Mesendoderm (in vitro differentiated cells): ENCODE measurements at regions not wholly inside any gene's neighbourhood (a gene's known extent, or its start where the extent isn't known, plus 50 kb on each side); places are given as distances from the start of the nearest gene placed in this dataset.
"Not testable (repeated sequence)": the region's sequence is repeated elsewhere in the genome, so short reads cannot be mapped to it uniquely, and the experiment has no call there.

Experiments used
- DNase-seq: peaks from one replicate; pipeline ENCODE4 v3.0.0; 2013
- H2AK5ac ChIP-seq: 2 replicates; pipeline ENCODE4 v1.6.1; 2013; ENCODE audit warnings: low read length, inconsistent platforms
- H2BK120ac ChIP-seq: 2 replicates; pipeline ENCODE4 v1.6.1; 2013; ENCODE audit warnings: low read depth, mild to moderate bottlenecking, low read length, moderate library complexity, mixed read lengths
- H2BK15ac ChIP-seq: replicated peaks from 2 replicates; pipeline ENCODE4 v1.6.1; 2013; ENCODE audit warnings: low read depth, mild to moderate bottlenecking, moderate library complexity
- H2BK5ac ChIP-seq: 2 replicates; pipeline ENCODE4 v1.6.1; 2013; ENCODE audit warnings: low read length, inconsistent platforms
- H3K18ac ChIP-seq: 2 replicates; pipeline ENCODE4 v1.6.1; 2013; ENCODE audit warnings: mild to moderate bottlenecking, low read length, mixed read lengths
- H3K23ac ChIP-seq: one replicate; pipeline ENCODE4 v1.6.1; 2013; ENCODE audit warnings: low read length
- H3K27ac ChIP-seq: 2 replicates; pipeline ENCODE4 v1.5.1; 2013; ENCODE audit warnings: low read depth, mild to moderate bottlenecking, inconsistent platforms, low read length, moderate library complexity
- H3K27me3 ChIP-seq: 2 replicates; pipeline ENCODE4 v1.6.1; 2013; ENCODE audit warnings: low read length, control low read depth, mild to moderate bottlenecking, inconsistent platforms; ENCODE audit not compliant: insufficient read depth, poor library complexity
- H3K36me3 ChIP-seq: 2 replicates; pipeline ENCODE4 v1.6.1; 2013; ENCODE audit warnings: low read length, inconsistent platforms; ENCODE audit not compliant: control insufficient read depth, insufficient read depth
- H3K4ac ChIP-seq: one replicate; pipeline ENCODE4 v1.6.1; 2013; ENCODE audit warnings: low read depth, mild to moderate bottlenecking, low read length, moderate library complexity
- H3K4me1 ChIP-seq: 2 replicates; pipeline ENCODE4 v1.6.1; 2013; ENCODE audit warnings: low read depth, low read length, inconsistent platforms; ENCODE audit not compliant: control insufficient read depth
- H3K4me2 ChIP-seq: 2 replicates; pipeline ENCODE4 v1.6.1; 2013; ENCODE audit warnings: low read length
- H3K4me3 ChIP-seq: 2 replicates; pipeline ENCODE4 v1.5.1; 2013; ENCODE audit warnings: mild to moderate bottlenecking, low read length
- H3K56ac ChIP-seq: one replicate; pipeline ENCODE4 v1.6.1; 2013; ENCODE audit warnings: low read length
- H3K79me1 ChIP-seq: 2 replicates; pipeline ENCODE4 v1.6.1; 2013; ENCODE audit warnings: low read length, inconsistent platforms
- H3K79me2 ChIP-seq: 2 replicates; pipeline ENCODE4 v1.6.1; 2013; ENCODE audit warnings: mild to moderate bottlenecking, low read length; ENCODE audit not compliant: control insufficient read depth, insufficient read depth
- H3K9ac ChIP-seq: 2 replicates; pipeline ENCODE4 v1.6.1; 2013; ENCODE audit warnings: low read length, inconsistent platforms
- H4K5ac ChIP-seq: one replicate; pipeline ENCODE4 v1.6.1; 2013; ENCODE audit warnings: low read length
- H4K8ac ChIP-seq: one replicate; pipeline ENCODE4 v1.6.1; 2013; ENCODE audit warnings: low read depth, mild to moderate bottlenecking, control low read depth, low read length, moderate library complexity
- WGBS: extraction: QIAGEN DNeasy Blood & Tissue Kit; methylation state at CpG from one replicate; pipeline ENCODE4 v1.1.7; 2013; ENCODE audit warnings: low lambda C conversion rate, missing lambda C conversion rate; ENCODE audit not compliant: insufficient coverage; ENCODE audit errors: extremely low coverage; 5-methylcytosine and 5-hydroxymethylcytosine counted together

DNA sequence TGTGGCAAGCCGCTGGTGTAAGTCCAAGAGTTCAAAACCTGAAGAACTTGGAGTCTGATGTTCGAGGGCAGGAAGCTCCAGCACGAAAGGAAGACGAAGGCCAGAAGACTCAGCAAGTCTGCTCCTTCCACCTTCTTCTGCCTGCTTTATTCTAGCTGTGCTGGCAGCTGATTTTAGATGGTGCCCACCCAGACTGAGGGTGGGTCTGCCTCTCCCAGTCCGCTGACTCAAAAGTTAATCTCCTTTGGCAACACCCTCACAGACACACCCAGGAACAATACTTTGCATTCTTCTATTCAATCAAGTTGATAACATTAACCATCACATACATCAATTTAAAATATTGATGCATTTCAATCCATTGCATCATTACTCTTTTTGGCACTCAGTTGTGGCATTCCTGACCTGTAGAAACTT is 373.1 kb downstream of the CDH10 start:
- H2BK5ac ChIP-seq, H3K27me3 ChIP-seq, H4K8ac ChIP-seq, H3K4me2 ChIP-seq, H4K5ac ChIP-seq, H3K56ac ChIP-seq, H3K36me3 ChIP-seq, H3K9ac ChIP-seq, H3K4me1 ChIP-seq, H2AK5ac ChIP-seq, H3K79me2 ChIP-seq, H3K18ac ChIP-seq, H2BK15ac ChIP-seq, H3K4ac ChIP-seq, H3K27ac ChIP-seq, H3K23ac ChIP-seq, DNase-seq, H3K4me3 ChIP-seq, H2BK120ac ChIP-seq, H3K79me1 ChIP-seq: not testable (repeated sequence)
- no CpG with 5 or more reads among the region's 5 CpGs for WGBS

DNA sequence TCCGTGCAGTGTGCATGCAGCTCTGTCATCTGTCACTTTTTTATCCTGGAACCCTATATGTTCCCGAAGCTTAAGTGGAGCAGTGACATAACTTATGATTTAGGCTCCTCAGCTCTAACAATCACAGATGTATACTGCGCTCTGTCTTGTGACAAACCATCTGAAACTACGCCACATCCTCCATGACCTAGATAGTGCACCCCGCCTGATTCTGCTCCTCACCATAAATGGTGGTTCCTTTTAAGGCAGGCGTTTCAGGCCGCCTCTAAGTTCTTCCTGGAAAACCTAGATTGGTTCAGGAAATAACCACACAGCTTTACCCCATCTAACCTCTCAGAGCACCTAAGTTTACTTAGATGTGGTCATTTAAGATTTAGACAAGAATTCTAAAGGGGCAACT is 372.0 kb downstream of the CDH10 start:
- Histone ChIP-seq H3K27me3 (no peaks in the 10 kb centered on the region), H3K79me1 (no peaks in the 10 kb centered on the region), H3K4me1 (no peaks in the 10 kb centered on the region), H2BK120ac (no peak overlapping the region), H3K23ac (no peak overlapping the region), H2AK5ac (no peak overlapping the region), H3K56ac (no peak overlapping the region), H3K4me2 (no peak overlapping the region), H3K18ac (no peak overlapping the region), H4K8ac (no peak overlapping the region), H3K4ac (no peak overlapping the region), H4K5ac (no peak overlapping the region), H2BK5ac (no peak overlapping the region), H3K79me2 (no peaks in the 10 kb centered on the region), H3K27ac (no peak overlapping the region), H3K36me3 (no peaks in the 10 kb centered on the region), H2BK15ac (no peak overlapping the region), H3K9ac (no peak overlapping the region), H3K4me3 (no peak overlapping the region)
- no CpG with 5 or more reads among the region's 7 CpGs for WGBS
- DNase-seq: no peak

DNA sequence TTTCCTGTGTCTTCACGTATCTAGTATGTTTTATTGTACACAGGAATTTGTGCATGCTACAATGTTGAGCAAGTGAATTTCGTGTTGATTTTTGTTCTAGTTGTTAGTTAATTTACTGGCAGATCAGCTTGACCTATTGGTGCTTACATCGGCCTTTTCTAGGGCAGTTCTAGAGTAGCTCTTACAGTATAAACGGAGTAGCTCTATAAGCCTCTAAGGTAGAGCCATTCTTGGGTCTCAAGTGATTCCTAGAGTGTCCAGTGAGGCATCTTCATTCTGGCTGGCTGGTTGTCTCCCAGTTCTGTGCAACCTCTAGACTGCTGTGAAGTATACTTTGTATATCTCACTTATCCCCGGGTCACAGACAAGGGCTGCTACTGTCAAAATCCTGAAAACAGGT is 364.6 kb downstream of the CDH10 start:
- H3K4me3 ChIP-seq: no peak overlapping the region
- no peaks in the 10 kb centered on the region for H3K4me1 ChIP-seq
- H3K79me1 ChIP-seq: no peaks in the 10 kb centered on the region
- no peaks in the 10 kb centered on the region for H3K36me3 ChIP-seq
- H2BK5ac ChIP-seq: no peak overlapping the region
- H2BK15ac ChIP-seq: no peak overlapping the region
- no CpG with 5 or more reads among the region's 5 CpGs for WGBS
- no peak overlapping the region for H4K5ac ChIP-seq
- no peak overlapping the region for H3K9ac ChIP-seq
- no peak overlapping the region for H3K18ac ChIP-seq
- H3K27ac ChIP-seq: no peak overlapping the region
- no peak overlapping the region for H3K23ac ChIP-seq
- no peak overlapping the region for H4K8ac ChIP-seq
- no peak overlapping the region for H3K4ac ChIP-seq
- H2AK5ac ChIP-seq: no peak overlapping the region
- H3K56ac ChIP-seq: no peak overlapping the region
- no peaks in the 10 kb centered on the region for H3K79me2 ChIP-seq
- no peak overlapping the region for H2BK120ac ChIP-seq
- H3K4me2 ChIP-seq: no peak overlapping the region
- DNase-seq: no peak
- no peaks in the 10 kb centered on the region for H3K27me3 ChIP-seq

- Histone ChIP-seq H3K56ac (no peak overlapping the region), H4K5ac (no peak overlapping the region), H3K23ac (no peak overlapping the region), H3K27me3 (no peaks in the 10 kb centered on the region), H3K4me3 (no peak overlapping the region), H3K18ac (no peak overlapping the region), H3K79me2 (no peaks in the 10 kb centered on the region), H3K4ac (no peak overlapping the region), H3K4me1 (no peaks in the 10 kb centered on the region), H2BK5ac (no peak overlapping the region), H3K36me3 (no peaks in the 10 kb centered on the region), H2BK120ac (no peak overlapping the region), H2AK5ac (no peak overlapping the region), H3K9ac (no peak overlapping the region), H4K8ac (no peak overlapping the region), H2BK15ac (no peak overlapping the region), H3K27ac (no peak overlapping the region), H3K4me2 (no peak overlapping the region), H3K79me1 (no peaks in the 10 kb centered on the region)
- WGBS: no CpG with 5 or more reads among the region's 1 CpG
- no peak for DNase-seq
Observed at GRCh38 chr5:24281818-24282217, 363.0 kb downstream of the CDH10 start.

DNA sequence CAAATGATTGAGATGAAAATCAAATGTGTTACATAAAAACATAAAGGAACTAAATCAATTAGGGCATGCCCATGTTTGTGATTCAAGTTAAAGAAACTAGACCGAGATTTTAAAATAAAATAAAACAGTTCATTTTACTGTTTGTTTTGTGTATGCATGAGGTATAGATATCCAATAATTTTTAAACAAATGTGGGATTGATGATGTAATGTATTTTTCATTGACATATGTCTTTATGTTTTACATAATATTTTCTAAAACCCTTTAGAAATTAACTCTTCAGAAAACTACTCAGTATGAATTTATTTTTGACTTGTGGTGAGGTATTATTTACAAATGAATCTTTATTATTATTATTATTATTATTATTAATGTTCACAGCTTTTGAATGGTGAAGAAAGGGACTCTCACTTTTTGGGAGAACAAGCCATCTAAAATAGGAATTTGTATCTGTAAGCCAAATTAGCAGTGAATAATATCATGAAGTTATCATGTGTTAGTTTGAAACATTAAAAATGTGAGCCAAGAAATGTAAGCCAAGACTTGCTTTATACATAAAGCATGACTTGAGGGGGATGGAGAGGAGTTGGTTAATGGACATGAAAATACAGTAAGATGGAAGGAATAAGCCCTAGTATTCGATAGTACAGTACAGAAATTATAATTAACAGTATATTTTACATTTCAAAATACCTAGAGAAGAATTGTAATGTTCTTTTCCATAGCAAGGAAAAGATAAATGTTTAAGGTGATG is 355.0 kb downstream of the CDH10 start:
- H3K4me2 ChIP-seq: no peak overlapping the region
- no peak overlapping the region for H3K23ac ChIP-seq
- H3K27me3 ChIP-seq: no peaks in the 10 kb centered on the region
- no peaks in the 10 kb centered on the region for H3K36me3 ChIP-seq
- H3K9ac ChIP-seq: no peak overlapping the region
- H2AK5ac ChIP-seq: no peak overlapping the region
- H2BK120ac ChIP-seq: no peak overlapping the region
- no peak overlapping the region for H3K56ac ChIP-seq
- H3K4me1 ChIP-seq: no peaks in the 10 kb centered on the region
- no peak for DNase-seq
- no peak overlapping the region for H4K8ac ChIP-seq
- H3K4me3 ChIP-seq: no peak overlapping the region
- no CpG with 5 or more reads among the region's 2 CpGs for WGBS
- no peak overlapping the region for H3K4ac ChIP-seq
- H3K79me2 ChIP-seq: no peaks in the 10 kb centered on the region
- H3K18ac ChIP-seq: no peak overlapping the region
- H3K27ac ChIP-seq: no peak overlapping the region
- H2BK5ac ChIP-seq: no peak overlapping the region
- H3K79me1 ChIP-seq: no peaks in the 10 kb centered on the region
- H2BK15ac ChIP-seq: no peak overlapping the region
- H4K5ac ChIP-seq: no peak overlapping the region

DNA sequence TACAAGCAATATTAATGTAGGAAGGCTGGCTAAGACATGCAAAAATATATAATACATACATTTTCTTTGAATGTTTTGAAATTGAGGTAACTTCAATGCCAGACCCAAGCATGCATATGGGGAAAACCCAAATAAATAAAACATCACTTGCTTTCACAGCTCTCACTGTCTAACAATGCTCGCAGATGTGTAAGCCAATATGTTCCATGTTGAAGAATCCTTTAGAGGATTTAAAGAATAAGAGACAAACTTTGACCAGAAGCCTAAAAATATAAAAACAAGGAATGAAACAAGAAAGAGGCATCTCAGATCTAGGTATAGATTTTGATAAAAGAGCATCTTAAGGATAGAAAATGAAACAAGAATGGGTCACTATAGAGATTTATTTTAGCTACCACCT is 354.2 kb downstream of the CDH10 start:
- Histone ChIP-seq H4K5ac (no peak overlapping the region), H3K4me3 (no peak overlapping the region), H3K36me3 (no peaks in the 10 kb centered on the region), H3K56ac (no peak overlapping the region), H3K27me3 (no peaks in the 10 kb centered on the region), H2AK5ac (no peak overlapping the region), H4K8ac (no peak overlapping the region), H2BK120ac (no peak overlapping the region), H2BK15ac (no peak overlapping the region), H3K18ac (no peak overlapping the region), H3K9ac (no peak overlapping the region), H3K23ac (no peak overlapping the region), H2BK5ac (no peak overlapping the region), H3K79me2 (no peaks in the 10 kb centered on the region), H3K79me1 (no peaks in the 10 kb centered on the region), H3K4ac (no peak overlapping the region), H3K4me2 (no peak overlapping the region), H3K4me1 (no peaks in the 10 kb centered on the region), H3K27ac (no peak overlapping the region)
- no peak for DNase-seq
- no CpG with 5 or more reads among the region's 1 CpG for WGBS
